Mammary epithelial cell (primary cell): ENCODE measurements at regions not wholly inside any gene's neighbourhood (a gene's known extent, or its start where the extent isn't known, plus 50 kb on each side); places are given as distances from the start of the nearest gene placed in this dataset.

Experiments
- CTCF ChIP-seq, 2 donors: IDR thresholded peaks in 1 of 2; conservative IDR thresholded peaks in 1 of 2; 2 replicates each; pipeline ENCODE4 v1.5.1; 2011 to 2012; ENCODE audit warnings: inconsistent platforms in 2 of 2, low read length in 2 of 2, mild to moderate bottlenecking in 2 of 2, control low read depth in 1 of 2, low read depth in 1 of 2; ENCODE audit not compliant: insufficient read depth in 1 of 2; ENCODE audit errors: extremely low read depth in 1 of 2
- EZH2 ChIP-seq: IDR thresholded peaks from 2 replicates; pipeline ENCODE4 v1.6.1; 2012; ENCODE audit warnings: low read length, inconsistent platforms, borderline replicate concordance

GRCh38 chr11:70860888-70861287 is 391.5 kb downstream of the SHANK2 start:
- TF ChIP-seq EZH2 (no peak), CTCF (conservative IDR thresholded peaks at IDR 0.05 in 1 of 2, IDR thresholded peaks at IDR 0.05 in 1 of 2; ENCODE audit: extremely low read depth in 1 of 2, insufficient read depth in 1 of 2, low read depth in 1 of 2, low read length in 2 of 2) (no peak)
